ENCODE measurements at regions not wholly inside any gene's neighbourhood (a gene's known extent, or its start where the extent isn't known, plus 50 kb on each side); places are given as distances from the start of the nearest gene placed in this dataset.

- DNase-seq (ENCODE audit: low spot score), result peak; percentile 57
These were observed 294.2 kb downstream of the ZNF536 start for GRCh38 chr19:30666301-30666803.

GRCh38 chr19:30665449-30665848 lies 293.3 kb downstream of the ZNF536 start:
- DNase-seq (ENCODE audit: low spot score), result no peak

- DNase-seq (ENCODE audit: low spot score), result no peak
These were observed 291.5 kb downstream of the ZNF536 start for GRCh38 chr19:30663611-30664174.

- no peak for DNase-seq (ENCODE audit: low spot score)
These were observed 290.2 kb downstream of the ZNF536 start for GRCh38 chr19:30662211-30662861.

GRCh38 chr19:30659638-30660037 lies 287.5 kb downstream of the ZNF536 start:
- DNase-seq (ENCODE audit: low spot score), result no peak

GRCh38 chr19:30656520-30657100 lies 284.4 kb downstream of the ZNF536 start:
- DNase-seq (ENCODE audit: low spot score), result no peak

GRCh38 chr19:30653646-30654386 lies 281.6 kb downstream of the ZNF536 start:
- DNase-seq (ENCODE audit: low spot score), result no peak

- no peak for DNase-seq (ENCODE audit: low spot score)
These were observed 280.6 kb downstream of the ZNF536 start for GRCh38 chr19:30652751-30653150.

GRCh38 chr19:30651691-30652090 lies 279.5 kb downstream of the ZNF536 start:
- DNase-seq (ENCODE audit: low spot score), result no peak

- DNase-seq (ENCODE audit: low spot score), result no peak
These were observed 278.9 kb downstream of the ZNF536 start for GRCh38 chr19:30651066-30651465.

- peak; percentile 61 for DNase-seq (ENCODE audit: low spot score)
These were observed 277.9 kb downstream of the ZNF536 start for GRCh38 chr19:30649934-30650614.

- no peak for DNase-seq (ENCODE audit: low spot score)
These were observed 277.0 kb downstream of the ZNF536 start for GRCh38 chr19:30648866-30649862.

- no peak for DNase-seq (ENCODE audit: low spot score)
These were observed 275.9 kb downstream of the ZNF536 start for GRCh38 chr19:30647891-30648720.

GRCh38 chr19:30646806-30647205 lies 274.6 kb downstream of the ZNF536 start:
- DNase-seq (ENCODE audit: low spot score), result no peak

- no peak for DNase-seq (ENCODE audit: low spot score)
These were observed 273.9 kb downstream of the ZNF536 start for GRCh38 chr19:30645946-30646577.

GRCh38 chr19:30640252-30640965 lies 268.2 kb downstream of the ZNF536 start:
- no peak for DNase-seq (ENCODE audit: low spot score)

GRCh38 chr19:30638889-30639288 lies 266.7 kb downstream of the ZNF536 start:
- no peak for DNase-seq (ENCODE audit: low spot score)

GRCh38 chr19:30637926-30638325 lies 265.7 kb downstream of the ZNF536 start:
- DNase-seq (ENCODE audit: low spot score), result no peak
